SK-N-SH (cell line): ENCODE measurements at regions not wholly inside any gene's neighbourhood (a gene's known extent, or its start where the extent isn't known, plus 50 kb on each side); places are given as distances from the start of the nearest gene placed in this dataset.

Source experiments
- CTCF ChIA-PET: fragments of 300-600, 350-600 bp; formaldehyde crosslinking; extraction: SDS; loops from one replicate; lab custom pipeline; 2021; lab: Yijun Ruan, JAX
- POLR2A ChIA-PET: fragments of 350-600 bp; sonication (Branson Sonifier 250); formaldehyde crosslinking; extraction: SDS; loops from one replicate; lab custom pipeline; 2020; ENCODE audit warnings: antibody characterized with exemption, inconsistent platforms; lab: Yijun Ruan, JAX
- DNase-seq: peaks from one replicate; pipeline ENCODE4 v3.0.0; 2012
- H2AFZ ChIP-seq: fragments of 200-600 bp; sonication (generic); 2 replicates; pipeline ENCODE4 v1.8.1; 2016; ENCODE audit warnings: antibody characterized with exemption, mild to moderate bottlenecking, low read depth
- H3F3A ChIP-seq: fragments of 200-600 bp; sonication (generic); replicated peaks from 2 replicates; pipeline ENCODE3; 2016; ENCODE audit warnings: antibody characterized with exemption, mild to moderate bottlenecking; ENCODE audit not compliant: insufficient read depth
- H3K27ac ChIP-seq, 2 experiments: fragments of 200-500 bp in 1 of 2; fragments of 200-600 bp in 1 of 2; sonication (Bioruptor generic) in 1 of 2; sonication (generic), shearing (Covaris generic) in 1 of 2; 2 replicates each; pipeline versions ENCODE4 v1.5.1 to v1.6.1; 2014 to 2016; ENCODE audit warnings: low read depth in 2 of 2, inconsistent platforms in 1 of 2, low read length in 1 of 2, mild to moderate bottlenecking in 1 of 2, mixed read lengths in 1 of 2
- H3K27me3 ChIP-seq: fragments of 200-600 bp; sonication (generic), shearing (Covaris generic); 2 replicates; pipeline ENCODE4 v1.6.1; 2016; ENCODE audit warnings: mixed run types; ENCODE audit not compliant: insufficient read depth
- H3K36me3 ChIP-seq, 2 experiments: fragments of 200-500 bp in 1 of 2; fragments of 200-600 bp in 1 of 2; sonication (Bioruptor generic) in 1 of 2; sonication (generic) in 1 of 2; replicated peaks in 1 of 2; 2 replicates each; pipeline versions ENCODE3 to v1.5.1; 2014 to 2016; ENCODE audit warnings: low read length in 1 of 2, mild to moderate bottlenecking in 1 of 2; ENCODE audit not compliant: insufficient read depth in 2 of 2, control insufficient read depth in 1 of 2
- H3K4me1 ChIP-seq, 2 experiments: fragments of 200-500 bp in 1 of 2; fragments of 200-600 bp in 1 of 2; sonication (Bioruptor generic) in 1 of 2; sonication (generic), shearing (Covaris generic) in 1 of 2; 2 replicates each; pipeline versions ENCODE4 v1.5.1 to v1.6.1; 2014 to 2016; ENCODE audit warnings: low read depth in 1 of 2, low read length in 1 of 2, mixed run types in 1 of 2; ENCODE audit not compliant: insufficient read depth in 2 of 2, control insufficient read depth in 1 of 2
- H3K4me2 ChIP-seq: fragments of 200-600 bp; sonication (generic), shearing (Covaris generic); 2 replicates; pipeline ENCODE4 v1.6.1; 2017; ENCODE audit warnings: mixed run types
- H3K4me3 ChIP-seq, 2 experiments: fragments of 200-500 bp in 1 of 2; fragments of 200-600 bp in 1 of 2; sonication (Bioruptor generic) in 1 of 2; sonication (generic), shearing (Covaris generic) in 1 of 2; 2 replicates each; pipeline versions ENCODE4 v1.5.1 to v1.8.1; 2014 to 2016; ENCODE audit warnings: low read depth in 2 of 2, inconsistent platforms in 1 of 2, low read length in 1 of 2, mild to moderate bottlenecking in 1 of 2, mixed read lengths in 1 of 2, moderate library complexity in 1 of 2
- H3K79me2 ChIP-seq: fragments of 200-600 bp; sonication (generic); 2 replicates; pipeline ENCODE4 v1.8.1; 2017; ENCODE audit warnings: mild to moderate bottlenecking; ENCODE audit not compliant: insufficient read depth
- H3K9ac ChIP-seq: fragments of 200-600 bp; sonication (generic); 2 replicates; pipeline ENCODE4 v1.6.1; 2017; ENCODE audit warnings: mixed run types
- H3K9me2 ChIP-seq: fragments of 200-600 bp; sonication (generic); 2 replicates; pipeline ENCODE4 v1.6.1; 2017; ENCODE audit warnings: mixed run types
- H3K9me3 ChIP-seq: fragments of 200-600 bp; sonication (generic); 2 replicates; pipeline ENCODE4 v1.6.1; 2017; ENCODE audit warnings: mixed run types, mild to moderate bottlenecking, moderate library complexity
- H4K20me1 ChIP-seq: fragments of 200-600 bp; sonication (generic); 2 replicates; pipeline ENCODE4 v1.6.1; 2017; ENCODE audit warnings: mild to moderate bottlenecking, mixed run types; ENCODE audit not compliant: insufficient read depth
- CHD2 ChIP-seq: fragments of 150-350 bp; IDR thresholded peaks from 2 replicates; pipeline ENCODE4 v1.6.1; 2018; ENCODE audit warnings: low read length; ENCODE audit not compliant: partially characterized antibody
- EP300 ChIP-seq, 2 experiments: IDR thresholded peaks; 2 replicates each; pipeline versions ENCODE4 v1.4.0 to v1.6.1; 2012; ENCODE audit warnings: borderline replicate concordance in 1 of 2, low read depth in 1 of 2, low read length in 1 of 2
- FOSL2 ChIP-seq: IDR thresholded peaks from 2 replicates; pipeline ENCODE4 v1.4.0; 2012; ENCODE audit warnings: low read depth, mild to moderate bottlenecking, moderate library complexity, borderline replicate concordance
- GABPA ChIP-seq: IDR thresholded peaks from 2 replicates; pipeline ENCODE4 v1.4.0; 2012; ENCODE audit warnings: low read depth, mild to moderate bottlenecking
- GATA2 ChIP-seq: sonication (generic); formaldehyde crosslinking; IDR thresholded peaks from 2 replicates; pipeline ENCODE4 v1.5.0; 2020; ENCODE audit warnings: mild to moderate bottlenecking, missing genetic modification reagents
- MAX ChIP-seq: IDR thresholded peaks from 2 replicates; pipeline ENCODE4 v1.4.0; 2012; ENCODE audit warnings: low read depth
- MEF2A ChIP-seq: IDR thresholded peaks from 2 replicates; pipeline ENCODE4 v1.4.0; 2012; ENCODE audit warnings: low read depth, borderline replicate concordance
- PBX3 ChIP-seq: IDR thresholded peaks from 2 replicates; pipeline ENCODE4; 2012
- POLR2AphosphoS5 ChIP-seq: IDR thresholded peaks from 2 replicates; pipeline ENCODE4 v1.6.1; 2012; ENCODE audit warnings: low read depth, low read length
- RXRA ChIP-seq: IDR thresholded peaks from 2 replicates; pipeline ENCODE4 v1.4.0; 2012; ENCODE audit warnings: low read depth, mild to moderate bottlenecking, borderline replicate concordance
- SIN3A ChIP-seq: IDR thresholded peaks from 2 replicates; pipeline ENCODE4 v1.6.1; 2012; ENCODE audit warnings: low read depth, mild to moderate bottlenecking, low read length, moderate library complexity, borderline replicate concordance
- TAF1 ChIP-seq: IDR thresholded peaks from 2 replicates; pipeline ENCODE4 v1.6.1; 2012; ENCODE audit warnings: low read depth, mild to moderate bottlenecking, low read length, moderate library complexity, borderline replicate concordance
- TEAD4 ChIP-seq: IDR thresholded peaks from 2 replicates; pipeline ENCODE4 v1.4.0; 2012; ENCODE audit warnings: mild to moderate bottlenecking, borderline replicate concordance; ENCODE audit not compliant: insufficient read depth
- YY1 ChIP-seq: IDR thresholded peaks from 2 replicates; pipeline ENCODE4 v1.4.0; 2012; ENCODE audit warnings: low read depth, mild to moderate bottlenecking
- WGBS: methylation state at CpG from one replicate; pipeline ENCODE4 v1.1.6; 2017; ENCODE audit warnings: low lambda C conversion rate; 5-methylcytosine and 5-hydroxymethylcytosine counted together

- no peaks in the 10 kb centered on the region for H3K27me3 ChIP-seq
- no peaks in the 10 kb centered on the region for H3K4me1 ChIP-seq
- no peaks in the 10 kb centered on the region for H3K9me3 ChIP-seq
- no peaks in the 10 kb centered on the region for H3F3A ChIP-seq
- no peaks in the 10 kb centered on the region for H3K79me2 ChIP-seq
- H3K36me3 ChIP-seq, result no peaks in the 10 kb centered on the region
- POLR2A ChIA-PET, result no interaction called here
- no peak overlapping the region for H3K9ac ChIP-seq
- no peak overlapping the region for H2AFZ ChIP-seq
- no peaks in the 10 kb centered on the region for H3K9me2 ChIP-seq
- no peak overlapping the region for H3K4me2 ChIP-seq
- no peak overlapping the region for H3K4me3 ChIP-seq
- CTCF ChIA-PET, result interaction anchor here (1.1 kb wide), 1 partner anchor 15 kb away, joined by 4 read pairs; no protein-coding TSS in a partner anchor
- TF ChIP-seq POLR2AphosphoS5, result no peak
- TF ChIP-seq MEF2A, result no peak
- no peak for TF ChIP-seq GABPA
- TF ChIP-seq EP300 (IDR thresholded peaks at IDR 0.05; ENCODE audit: borderline replicate concordance in 1 of 2, low read depth in 1 of 2, low read length in 1 of 2), result no peak
- no peak for TF ChIP-seq TEAD4
- TF ChIP-seq CHD2, result no peak
- TF ChIP-seq FOSL2, result no peak
- no peak for TF ChIP-seq MAX
- no peak for TF ChIP-seq TAF1
- TF ChIP-seq YY1, result no peak
- TF ChIP-seq GATA2 (CRISPR knock-in tag), result no peak
- no peak for TF ChIP-seq RXRA
- H3K27ac ChIP-seq, result no peak overlapping the region
- no peaks in the 10 kb centered on the region for H4K20me1 ChIP-seq
- no peak for DNase-seq
Observed at GRCh38 chr18:44564922-44565321, 115.8 kb upstream of the SETBP1 start.

GRCh38 chr18:44568342-44568741, 112.3 kb upstream of the SETBP1 start:
- DNase-seq, result no peak
- Histone ChIP-seq H3K9me3 (no peaks in the 10 kb centered on the region), H4K20me1 (no peaks in the 10 kb centered on the region), H3K9me2 (no peaks in the 10 kb centered on the region), H3K79me2 (no peaks in the 10 kb centered on the region), H3K4me2 (no peak overlapping the region), H3F3A (no peaks in the 10 kb centered on the region), H3K9ac (no peak overlapping the region), H3K4me1 (no peaks in the 10 kb centered on the region), H3K27me3 (no peaks in the 10 kb centered on the region), H3K4me3 (no peak overlapping the region), H2AFZ (no peak overlapping the region), H3K36me3 (no peaks in the 10 kb centered on the region), H3K27ac (no peak overlapping the region)
- WGBS, result 91% methylated on average over 2 of the region's 2 CpGs
- POLR2A ChIA-PET, result no interaction called here
- no peak for TF ChIP-seq PBX3
- no peak for TF ChIP-seq SIN3A
- TF ChIP-seq POLR2AphosphoS5, result no peak
- CTCF ChIA-PET, result interaction anchor here (0.6 kb wide), 1 partner anchor 181 kb away, joined by 3 read pairs; no protein-coding TSS in a partner anchor
